Natural killer cell (primary cell): ENCODE measurements at regions not wholly inside any gene's neighbourhood (a gene's known extent, or its start where the extent isn't known, plus 50 kb on each side); places are given as distances from the start of the nearest gene placed in this dataset.

ENCODE experiments used
- ATAC-seq, 3 donors: fragments of 150-1000 bp in 2 of 3; fragments of 200-7000 bp in 1 of 3; cut with Tn5 transposase; 1 replicate in 1 of 3; 2 replicates in 2 of 3; pipeline ENCODE4 v1.10.0; 2021; ENCODE audit warnings: mild to moderate bottlenecking in 2 of 3, moderate library complexity in 2 of 3
- DNase-seq, 2 donors: peaks; one replicate each; pipeline versions ENCODE4 v3.0.0 to v3.0.0-alpha.2; 2013 to 2021; ENCODE audit warnings: mixed read lengths in 1 of 2
- H3K27ac ChIP-seq: one replicate; pipeline ENCODE4 v1.5.1; 2013; ENCODE audit warnings: mild to moderate bottlenecking, low read length
- H3K27me3 ChIP-seq: one replicate; pipeline ENCODE4 v1.6.1; 2013; ENCODE audit warnings: low read length; ENCODE audit not compliant: control insufficient read depth, insufficient read depth
- H3K36me3 ChIP-seq: one replicate; pipeline ENCODE4 v1.6.1; 2013; ENCODE audit warnings: low read length; ENCODE audit not compliant: control insufficient read depth, insufficient read depth
- H3K4me1 ChIP-seq: one replicate; pipeline ENCODE4 v1.6.1; 2013; ENCODE audit warnings: low read length; ENCODE audit not compliant: control insufficient read depth, insufficient read depth
- H3K4me3 ChIP-seq: one replicate; pipeline ENCODE4 v1.5.1; 2013; ENCODE audit warnings: low read length
- H3K9me3 ChIP-seq: one replicate; pipeline ENCODE4 v1.6.1; 2013; ENCODE audit warnings: low read length; ENCODE audit not compliant: control insufficient read depth, insufficient read depth
- H3K27ac Mint-ChIP-seq, 2 donors: one replicate each; pipeline ENCODE4 v1.8.0; 2022; ENCODE audit warnings: mild to moderate bottlenecking in 2 of 2, mixed read lengths in 2 of 2, moderate library complexity in 1 of 2
- H3K27me3 Mint-ChIP-seq, 2 donors: one replicate each; pipeline ENCODE4 v1.8.0; 2022; ENCODE audit warnings: low read depth in 2 of 2, mixed read lengths in 2 of 2
- H3K36me3 Mint-ChIP-seq: one replicate; pipeline ENCODE4 v1.8.0; 2022; ENCODE audit warnings: mixed read lengths
- H3K4me1 Mint-ChIP-seq, 2 donors: one replicate each; pipeline ENCODE4 v1.8.0; 2022; ENCODE audit warnings: mixed read lengths in 2 of 2
- H3K4me3 Mint-ChIP-seq: one replicate; pipeline ENCODE4 v1.8.0; 2022; ENCODE audit warnings: mild to moderate bottlenecking, moderate library complexity, mixed read lengths
- H3K9me3 Mint-ChIP-seq, 2 donors: one replicate each; pipeline ENCODE4 v1.8.0; 2022; ENCODE audit warnings: mixed read lengths in 2 of 2
- WGBS: methylation state at CpG from one replicate; pipeline ENCODE4 v1.1.7; 2013; ENCODE audit warnings: missing lambda C conversion rate; ENCODE audit not compliant: insufficient coverage; 5-methylcytosine and 5-hydroxymethylcytosine counted together
- intact Hi-C: fragments of 100-400 bp; cut with micrococcal nuclease; formaldehyde crosslinking; loops from one replicate; pipeline ENCODE4 v1.14.2; 2022
- TF ChIP-seq, protein P1 (sequence below): fragments of 200-600 bp; IDR thresholded peaks from one replicate; pipeline ENCODE4 v1.8.0; 2022; ENCODE audit warnings: antibody characterized with exemption

DNA sequence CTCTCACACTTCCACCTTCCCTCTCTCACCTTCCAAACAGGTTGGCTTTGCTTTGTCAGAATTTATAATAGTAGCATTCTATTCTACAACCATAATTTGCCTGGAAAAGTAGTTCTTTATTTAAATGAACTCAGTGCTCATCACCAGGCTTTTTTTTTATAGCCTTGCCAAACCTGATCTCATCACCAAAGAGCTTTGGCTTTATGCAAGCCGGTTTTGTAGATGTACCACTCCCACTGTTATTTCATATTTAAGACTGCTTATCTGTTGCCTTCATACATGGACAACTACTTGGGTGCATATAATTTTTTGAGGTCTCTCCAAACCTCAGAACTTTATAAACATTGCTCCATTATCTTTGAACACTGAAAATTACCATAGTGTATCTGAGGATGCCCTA, 246.1 kb upstream of the PPP2R3A start:
- Histone ChIP-seq H3K4me3 (no peak overlapping the region), H3K27ac (no peak overlapping the region), H3K4me1 (no peaks in the 10 kb centered on the region), H3K9me3 (no peaks in the 10 kb centered on the region), H3K27me3 (no peaks in the 10 kb centered on the region), H3K36me3 (no peaks in the 10 kb centered on the region)
- TF ChIP-seq, protein P1, sequence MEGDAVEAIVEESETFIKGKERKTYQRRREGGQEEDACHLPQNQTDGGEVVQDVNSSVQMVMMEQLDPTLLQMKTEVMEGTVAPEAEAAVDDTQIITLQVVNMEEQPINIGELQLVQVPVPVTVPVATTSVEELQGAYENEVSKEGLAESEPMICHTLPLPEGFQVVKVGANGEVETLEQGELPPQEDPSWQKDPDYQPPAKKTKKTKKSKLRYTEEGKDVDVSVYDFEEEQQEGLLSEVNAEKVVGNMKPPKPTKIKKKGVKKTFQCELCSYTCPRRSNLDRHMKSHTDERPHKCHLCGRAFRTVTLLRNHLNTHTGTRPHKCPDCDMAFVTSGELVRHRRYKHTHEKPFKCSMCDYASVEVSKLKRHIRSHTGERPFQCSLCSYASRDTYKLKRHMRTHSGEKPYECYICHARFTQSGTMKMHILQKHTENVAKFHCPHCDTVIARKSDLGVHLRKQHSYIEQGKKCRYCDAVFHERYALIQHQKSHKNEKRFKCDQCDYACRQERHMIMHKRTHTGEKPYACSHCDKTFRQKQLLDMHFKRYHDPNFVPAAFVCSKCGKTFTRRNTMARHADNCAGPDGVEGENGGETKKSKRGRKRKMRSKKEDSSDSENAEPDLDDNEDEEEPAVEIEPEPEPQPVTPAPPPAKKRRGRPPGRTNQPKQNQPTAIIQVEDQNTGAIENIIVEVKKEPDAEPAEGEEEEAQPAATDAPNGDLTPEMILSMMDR = no peak
- Mint-ChIP-seq H3K4me1 (no peaks in the 10 kb centered on the region), H3K27me3 (no peaks in the 10 kb centered on the region), H3K36me3 (no peaks in the 10 kb centered on the region), H3K4me3 (no peak overlapping the region), H3K9me3 (peaks cover 11 to 12% of the 10 kb centered on the region in 2 donors), H3K27ac (no peak overlapping the region)
- 80% methylated on average over 1 of the region's 1 CpG for WGBS
- intact Hi-C loops = no loop called here
- no peak for ATAC-seq
- no peak for DNase-seq

DNA sequence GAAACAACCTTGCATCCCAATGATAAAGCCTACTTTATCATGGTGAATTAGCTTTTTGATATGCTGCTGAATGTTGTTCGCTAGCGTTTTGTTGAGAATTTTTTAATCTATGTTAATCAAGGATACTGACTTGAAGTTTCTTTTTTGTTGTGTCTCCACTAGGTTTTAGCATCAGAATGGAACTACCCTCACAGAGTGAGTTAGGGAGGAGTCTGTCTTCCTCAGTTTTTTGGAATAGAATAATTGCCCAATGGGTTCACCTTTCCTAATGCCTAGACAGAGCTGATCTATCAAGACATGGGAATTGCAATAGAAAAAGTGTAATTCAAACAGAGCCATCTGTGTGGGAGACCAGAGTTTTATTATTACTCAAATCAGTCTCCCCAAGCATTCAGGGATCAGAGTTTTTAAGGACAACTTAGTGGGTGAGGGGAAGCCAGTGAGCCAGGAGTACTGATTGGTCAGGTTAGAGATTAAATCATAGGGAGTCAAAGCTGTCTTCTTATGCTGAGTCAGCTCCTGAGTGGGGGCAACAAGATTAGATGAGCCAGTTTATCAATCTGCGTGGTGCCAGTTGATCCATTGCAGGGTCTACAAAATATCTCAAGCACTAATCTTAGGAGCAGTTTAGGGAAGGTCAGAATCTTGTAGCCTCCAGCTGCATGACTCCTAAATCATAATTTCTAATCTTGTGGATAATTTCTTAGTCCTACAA, 237.4 kb upstream of the PPP2R3A start:
- intact Hi-C loops = no loop called here
- no peaks in the 10 kb centered on the region for H3K9me3 ChIP-seq
- no peak for ATAC-seq
- H3K36me3 ChIP-seq = no peaks in the 10 kb centered on the region
- WGBS = 85% methylated on average over 1 of the region's 3 CpGs
- Mint-ChIP-seq H3K9me3 (peaks cover 24 to 26% of the 10 kb centered on the region in 2 donors), H3K4me3 (no peak overlapping the region), H3K27ac (no peak overlapping the region), H3K36me3 (peaks cover 6% of the 10 kb centered on the region), H3K4me1 (no peaks in the 10 kb centered on the region), H3K27me3 (no peaks in the 10 kb centered on the region)
- H3K4me1 ChIP-seq = no peaks in the 10 kb centered on the region
- no peak overlapping the region for H3K27ac ChIP-seq
- no peak for DNase-seq
- H3K27me3 ChIP-seq = no peaks in the 10 kb centered on the region
- TF ChIP-seq, protein P1 = no peak
- no peak overlapping the region for H3K4me3 ChIP-seq

DNA sequence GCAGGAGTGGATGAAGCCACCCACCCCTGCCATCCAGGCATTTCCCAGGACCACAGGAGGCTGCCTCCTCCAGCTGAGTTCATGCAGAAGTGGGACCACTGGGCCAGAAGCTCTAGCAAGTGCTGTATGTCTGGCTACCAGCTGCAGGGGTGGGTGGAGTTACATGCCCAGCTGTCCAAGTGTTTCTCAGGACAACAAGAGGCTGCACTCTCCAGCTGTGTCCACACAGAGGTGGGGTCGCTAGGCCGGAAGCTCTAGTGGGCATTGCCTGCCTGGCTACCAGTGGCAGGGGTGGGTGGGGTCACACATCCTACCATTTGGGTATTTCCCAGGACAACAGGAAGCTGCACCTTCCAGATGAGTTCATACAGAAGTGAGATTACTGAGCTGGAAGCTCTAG, 234.0 kb upstream of the PPP2R3A start:
- H3K9me3 Mint-ChIP-seq = peaks cover 25 to 32% of the 10 kb centered on the region in 2 donors
- no peaks in the 10 kb centered on the region for H3K27me3 Mint-ChIP-seq
- peaks cover 14% of the 10 kb centered on the region for H3K36me3 Mint-ChIP-seq
- TF ChIP-seq, protein P1 = no peak
- Histone ChIP-seq H3K27ac (no peak overlapping the region), H3K4me1 (no peaks in the 10 kb centered on the region), H3K27me3 (no peaks in the 10 kb centered on the region), H3K4me3 (no peak overlapping the region), H3K9me3 (peaks cover 4% of the 10 kb centered on the region), H3K36me3 (no peaks in the 10 kb centered on the region)
- H3K4me1 Mint-ChIP-seq = no peaks in the 10 kb centered on the region
- H3K4me3 Mint-ChIP-seq = no peak overlapping the region
- H3K27ac Mint-ChIP-seq = no peak overlapping the region
- 82% methylated on average over 2 of the region's 2 CpGs for WGBS
- intact Hi-C loops = no loop called here
- DNase-seq (no peak), ATAC-seq (no peak)

DNA sequence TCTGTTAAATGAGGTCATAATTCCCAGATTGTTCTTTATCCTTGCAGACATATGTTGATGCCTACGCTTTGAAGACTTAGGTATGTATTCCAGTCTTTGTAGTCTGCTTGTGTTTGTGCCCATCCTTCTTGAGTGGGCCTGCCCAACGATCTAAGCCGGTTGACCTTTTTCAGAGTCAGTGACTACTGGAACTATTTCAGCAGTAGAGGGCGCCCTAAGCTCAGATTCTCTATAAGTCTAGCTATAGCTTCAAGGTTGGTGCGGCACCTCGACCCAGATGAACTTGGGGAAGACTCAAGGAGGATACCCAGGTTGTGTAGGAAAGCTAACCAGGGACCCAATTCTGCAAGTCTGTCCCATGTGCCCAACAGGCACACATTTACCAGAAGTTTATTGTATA, 228.8 kb upstream of the PPP2R3A start:
- H3K4me1 Mint-ChIP-seq = no peaks in the 10 kb centered on the region
- peaks cover 14% of the 10 kb centered on the region for H3K9me3 ChIP-seq
- peaks cover 8% of the 10 kb centered on the region for H3K36me3 Mint-ChIP-seq
- no peak overlapping the region for H3K27ac Mint-ChIP-seq
- TF ChIP-seq, protein P1 = no peak
- intact Hi-C loops = no loop called here
- H3K4me3 Mint-ChIP-seq = no peak overlapping the region
- WGBS = 58% methylated on average over 6 of the region's 6 CpGs
- peaks cover 23 to 32% of the 10 kb centered on the region in 2 donors for H3K9me3 Mint-ChIP-seq
- DNase-seq (no peak), ATAC-seq (no peak)
- no peak overlapping the region for H3K27ac ChIP-seq
- H3K27me3 ChIP-seq = no peaks in the 10 kb centered on the region
- H3K4me1 ChIP-seq = no peaks in the 10 kb centered on the region
- H3K4me3 ChIP-seq = no peak overlapping the region
- no peaks in the 10 kb centered on the region for H3K36me3 ChIP-seq
- H3K27me3 Mint-ChIP-seq = no peaks in the 10 kb centered on the region
